PC-9 (cell line): ENCODE measurements at regions not wholly inside any gene's neighbourhood (a gene's known extent, or its start where the extent isn't known, plus 50 kb on each side); places are given as distances from the start of the nearest gene placed in this dataset.

Experiments
- CTCF ChIP-seq: fragments of 200-600 bp; sonication (generic); conservative IDR thresholded peaks from 2 replicates; pipeline ENCODE4 v1.6.1; 2017; ENCODE audit warnings: mixed run types, antibody characterized with exemption, mild to moderate bottlenecking, moderate library complexity
- EZH2 ChIP-seq: fragments of 200-600 bp; sonication (generic); IDR thresholded peaks from 2 replicates; pipeline ENCODE4 v1.8.0; 2017; ENCODE audit warnings: antibody characterized with exemption, low read depth

- TF ChIP-seq CTCF = no peak
- no peak for TF ChIP-seq EZH2
These were observed 154.6 kb upstream of the TLE3 start for GRCh38 chr15:70252056-70252950.
